ENCODE measurements at regions not wholly inside any gene's neighbourhood (a gene's known extent, or its start where the extent isn't known, plus 50 kb on each side); places are given as distances from the start of the nearest gene placed in this dataset.

DNA sequence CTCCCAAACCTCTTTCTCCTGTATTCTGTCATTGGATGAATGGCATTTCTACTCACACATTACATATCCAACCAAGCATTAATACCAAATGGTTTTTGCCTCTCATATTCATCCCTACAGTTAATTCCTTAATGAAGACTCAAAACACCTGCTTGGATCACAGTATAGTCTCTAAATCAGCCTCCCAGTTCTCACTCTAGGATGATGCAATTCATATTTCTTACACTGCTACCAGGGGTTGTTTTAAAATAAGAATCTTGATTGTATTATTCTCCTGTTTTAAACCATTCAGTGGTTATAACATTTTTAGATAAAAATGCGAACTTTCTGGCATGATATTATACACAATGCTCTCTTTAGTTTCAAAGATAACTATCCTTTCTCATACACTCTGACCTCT lies 281.4 kb upstream of the ZEB2 start:
- DNase-seq (ENCODE audit: low spot score) = no peak
- TF ChIP-seq, protein P1, sequence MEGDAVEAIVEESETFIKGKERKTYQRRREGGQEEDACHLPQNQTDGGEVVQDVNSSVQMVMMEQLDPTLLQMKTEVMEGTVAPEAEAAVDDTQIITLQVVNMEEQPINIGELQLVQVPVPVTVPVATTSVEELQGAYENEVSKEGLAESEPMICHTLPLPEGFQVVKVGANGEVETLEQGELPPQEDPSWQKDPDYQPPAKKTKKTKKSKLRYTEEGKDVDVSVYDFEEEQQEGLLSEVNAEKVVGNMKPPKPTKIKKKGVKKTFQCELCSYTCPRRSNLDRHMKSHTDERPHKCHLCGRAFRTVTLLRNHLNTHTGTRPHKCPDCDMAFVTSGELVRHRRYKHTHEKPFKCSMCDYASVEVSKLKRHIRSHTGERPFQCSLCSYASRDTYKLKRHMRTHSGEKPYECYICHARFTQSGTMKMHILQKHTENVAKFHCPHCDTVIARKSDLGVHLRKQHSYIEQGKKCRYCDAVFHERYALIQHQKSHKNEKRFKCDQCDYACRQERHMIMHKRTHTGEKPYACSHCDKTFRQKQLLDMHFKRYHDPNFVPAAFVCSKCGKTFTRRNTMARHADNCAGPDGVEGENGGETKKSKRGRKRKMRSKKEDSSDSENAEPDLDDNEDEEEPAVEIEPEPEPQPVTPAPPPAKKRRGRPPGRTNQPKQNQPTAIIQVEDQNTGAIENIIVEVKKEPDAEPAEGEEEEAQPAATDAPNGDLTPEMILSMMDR (IDR thresholded peaks at IDR 0.05; ENCODE audit: extremely low read depth, insufficient read depth, missing control alignments) = no peak
- in situ Hi-C loops (cut with MboI; ENCODE audit: low pct_unique_long_range_greater_than_20kb, low sequenced_read_pairs, unreplicated experiment) = no loop called here

DNA sequence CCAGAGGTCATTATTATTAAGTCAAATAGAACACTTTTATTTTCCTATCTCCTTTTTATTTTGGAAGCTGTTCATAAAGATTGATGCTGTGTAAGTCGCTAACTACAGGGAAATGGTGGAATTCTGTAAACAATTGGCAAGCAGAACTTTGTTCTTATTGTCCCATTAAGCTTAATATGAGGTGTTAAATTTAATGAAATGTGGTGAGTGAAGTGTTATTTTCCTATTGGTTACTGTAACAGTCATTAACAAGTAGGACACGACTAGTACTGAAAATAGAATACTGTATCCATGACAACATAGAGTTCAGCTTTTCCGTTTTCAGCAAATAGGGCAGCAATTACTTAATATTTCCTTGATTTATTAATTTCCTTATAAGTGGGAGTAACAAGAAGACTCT lies 279.1 kb upstream of the ZEB2 start:
- no peak for DNase-seq (ENCODE audit: low spot score)
- in situ Hi-C loops (cut with MboI; ENCODE audit: low pct_unique_long_range_greater_than_20kb, low sequenced_read_pairs, unreplicated experiment) = no loop called here
- TF ChIP-seq, protein P1 (IDR thresholded peaks at IDR 0.05; ENCODE audit: extremely low read depth, insufficient read depth, missing control alignments) = no peak

DNA sequence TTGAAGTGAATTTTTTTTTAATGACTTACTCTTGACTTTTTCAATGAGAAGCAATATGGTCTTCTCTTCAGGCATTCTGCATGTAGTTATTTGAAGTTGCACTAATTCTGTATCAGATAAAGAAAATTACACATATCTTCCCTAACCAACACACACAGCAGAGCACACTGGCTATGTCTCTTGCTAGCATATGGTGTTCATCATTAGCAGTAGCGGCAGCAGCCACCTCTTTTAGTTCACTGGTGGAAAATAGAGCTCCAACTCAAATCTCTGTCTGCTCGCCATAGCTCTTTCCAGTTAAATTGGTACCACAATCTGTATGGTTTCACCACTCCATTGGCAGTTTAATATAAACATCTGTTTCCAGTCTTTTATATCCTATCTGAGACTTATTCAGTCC lies 278.1 kb upstream of the ZEB2 start:
- in situ Hi-C loops (cut with MboI; ENCODE audit: low pct_unique_long_range_greater_than_20kb, low sequenced_read_pairs, unreplicated experiment) = no loop called here
- TF ChIP-seq, protein P1 (IDR thresholded peaks at IDR 0.05; ENCODE audit: extremely low read depth, insufficient read depth, missing control alignments) = no peak
- DNase-seq (ENCODE audit: low spot score) = no peak

DNA sequence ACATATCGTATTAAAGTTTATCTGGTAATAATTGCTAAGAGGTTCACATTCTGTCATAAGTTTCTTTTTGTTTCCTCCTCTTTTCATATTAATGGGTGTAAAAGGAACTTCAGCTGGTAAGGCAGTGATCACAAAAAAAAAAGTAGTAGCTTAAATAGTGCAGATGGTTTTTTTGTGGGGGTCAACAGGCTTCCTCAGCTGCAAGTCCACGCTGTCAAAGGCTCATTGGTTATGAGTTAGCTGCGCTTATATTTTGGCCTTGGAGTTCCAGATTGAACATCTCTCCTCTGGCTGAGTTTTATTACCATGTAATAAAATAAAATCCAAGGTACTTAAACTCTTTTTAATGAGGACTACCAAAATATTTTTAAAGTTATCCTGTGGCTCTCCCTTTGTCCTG lies 277.0 kb upstream of the ZEB2 start:
- TF ChIP-seq, protein P1 (IDR thresholded peaks at IDR 0.05; ENCODE audit: extremely low read depth, insufficient read depth, missing control alignments) = no peak
- in situ Hi-C loops (cut with MboI; ENCODE audit: low pct_unique_long_range_greater_than_20kb, low sequenced_read_pairs, unreplicated experiment) = no loop called here
- no peak for DNase-seq (ENCODE audit: low spot score)

DNA sequence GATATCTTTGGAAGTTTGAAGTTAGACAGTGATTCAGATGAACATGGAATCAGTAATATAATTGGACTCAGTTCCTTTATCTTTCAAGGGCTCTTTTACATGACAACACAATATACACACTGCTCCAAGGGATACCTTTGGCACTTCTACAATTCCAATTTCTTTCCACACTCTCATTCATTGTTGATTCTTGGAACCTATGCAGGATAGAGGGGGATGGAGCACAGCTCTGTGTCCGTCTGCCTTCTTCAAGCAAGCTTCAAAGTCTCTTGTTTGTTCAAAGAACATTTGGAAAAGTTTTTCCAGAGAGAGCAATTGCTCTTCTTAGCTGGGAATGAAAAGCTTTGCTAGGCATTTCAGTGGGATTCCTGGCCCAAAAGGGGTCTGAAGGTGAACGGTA lies 276.2 kb upstream of the ZEB2 start:
- TF ChIP-seq, protein P1 (IDR thresholded peaks at IDR 0.05; ENCODE audit: extremely low read depth, insufficient read depth, missing control alignments) = no peak
- in situ Hi-C loops (cut with MboI; ENCODE audit: low pct_unique_long_range_greater_than_20kb, low sequenced_read_pairs, unreplicated experiment) = no loop called here
- no peak for DNase-seq (ENCODE audit: low spot score)

DNA sequence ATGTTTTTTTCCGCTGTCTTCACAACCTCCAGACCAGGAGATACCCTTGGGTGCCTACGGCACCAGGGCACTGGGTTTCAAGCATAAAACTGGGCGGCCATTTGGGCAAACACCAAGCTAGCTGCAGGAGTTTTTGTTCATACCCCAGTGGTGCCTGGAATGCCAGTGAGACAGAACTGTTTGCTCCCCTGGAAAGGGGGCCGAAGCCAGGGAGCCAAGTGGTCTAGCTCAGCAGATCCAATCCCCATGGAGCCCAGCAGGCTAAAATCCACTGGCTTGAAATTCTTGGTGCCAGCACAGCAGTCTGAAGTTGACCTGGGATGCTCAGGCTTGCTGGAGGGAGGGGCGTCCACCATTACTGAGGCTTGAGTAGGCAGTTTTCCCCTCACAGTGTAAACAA lies 265.3 kb upstream of the ZEB2 start:
- in situ Hi-C loops (cut with MboI; ENCODE audit: low pct_unique_long_range_greater_than_20kb, low sequenced_read_pairs, unreplicated experiment) = no loop called here
- DNase-seq (ENCODE audit: low spot score) = no peak
- TF ChIP-seq, protein P1 (IDR thresholded peaks at IDR 0.05; ENCODE audit: extremely low read depth, insufficient read depth, missing control alignments) = no peak

DNA sequence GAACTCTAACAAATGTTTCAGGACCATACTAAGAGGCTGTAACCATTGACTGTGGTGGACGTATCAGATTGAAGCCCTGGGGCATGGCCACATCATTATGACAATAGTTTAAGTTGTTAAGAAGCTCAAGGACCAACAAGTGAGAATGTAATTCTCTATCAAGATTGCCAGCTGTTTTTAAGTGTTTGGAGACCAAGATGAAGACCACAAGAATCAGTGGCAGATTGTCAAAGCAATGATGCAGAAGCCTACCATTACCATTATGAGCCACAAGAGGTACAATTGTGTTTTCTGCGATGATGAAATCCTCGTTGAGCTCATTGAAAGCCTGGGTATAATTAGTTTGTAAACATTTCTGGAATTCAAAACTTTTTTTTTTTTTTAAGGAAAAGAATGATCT lies 261.1 kb upstream of the ZEB2 start:
- in situ Hi-C loops (cut with MboI; ENCODE audit: low pct_unique_long_range_greater_than_20kb, low sequenced_read_pairs, unreplicated experiment) = no loop called here
- TF ChIP-seq, protein P1 (IDR thresholded peaks at IDR 0.05; ENCODE audit: extremely low read depth, insufficient read depth, missing control alignments) = no peak
- DNase-seq (ENCODE audit: low spot score) = no peak

Measured in GM13977 (cell line).